Lower lobe of right lung (tissue), 2 donors: ENCODE measurements at regions not wholly inside any gene's neighbourhood (a gene's known extent, or its start where the extent isn't known, plus 50 kb on each side); places are given as distances from the start of the nearest gene placed in this dataset.

Experiments
- ATAC-seq, 2 donors: fragments of 200-7000 bp; cut with Tn5 transposase; one replicate each; pipeline ENCODE4 v1.9.1; 2020 to 2022; ENCODE audit warnings: mild to moderate bottlenecking in 2 of 2, moderate library complexity in 2 of 2
- DNase-seq: peaks from one replicate; pipeline ENCODE4 v3.0.0-alpha.2; 2020
- H3K27ac ChIP-seq: fragments of 200-600 bp; one replicate; pipeline ENCODE4 v1.8.0; 2022
- H3K27me3 ChIP-seq: fragments of 200-600 bp; one replicate; pipeline ENCODE4 v1.8.0; 2022; ENCODE audit warnings: low read depth
- H3K36me3 ChIP-seq: fragments of 200-600 bp; one replicate; pipeline ENCODE4 v1.8.0; 2022; ENCODE audit warnings: mild to moderate bottlenecking
- H3K4me1 ChIP-seq: fragments of 200-600 bp; one replicate; pipeline ENCODE4 v1.8.0; 2022
- H3K4me3 ChIP-seq: fragments of 200-600 bp; one replicate; pipeline ENCODE4 v1.8.0; 2022; ENCODE audit warnings: mild to moderate bottlenecking
- H3K9me3 ChIP-seq: fragments of 200-600 bp; one replicate; pipeline ENCODE4 v1.8.0; 2022
- intact Hi-C: fragments of 100-400 bp; cut with DNase I; formaldehyde crosslinking; loops from one replicate; pipeline ENCODE4 v1.11.0; 2022
- TF ChIP-seq, protein P1 (sequence below): fragments of 200-600 bp; IDR thresholded peaks from one replicate; pipeline ENCODE4 v1.8.0; 2022; ENCODE audit warnings: antibody characterized with exemption, mild to moderate bottlenecking
- donor health status: DM: no; HTN: yes; CAD: no; lungs with severe emphysema.

DNA sequence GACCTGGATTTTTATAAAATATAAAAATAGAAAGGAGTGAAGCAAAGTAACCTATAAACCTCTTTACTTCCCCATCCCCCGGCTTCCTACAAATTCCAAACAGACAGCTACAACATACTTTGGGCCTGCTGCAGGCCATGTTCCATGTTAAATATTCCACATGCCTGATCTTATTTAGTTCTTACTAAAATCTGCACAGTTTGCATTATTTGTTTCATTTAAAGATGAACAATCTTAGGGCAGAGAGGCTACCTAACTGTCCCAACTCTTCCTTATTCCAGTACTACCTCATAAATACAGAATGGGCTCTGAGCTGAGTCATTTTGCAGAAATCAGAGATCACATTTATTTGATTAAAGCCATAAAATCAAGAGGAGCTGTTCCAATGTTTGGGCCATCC, 665.0 kb downstream of the PDCD6IP start:
- no peak overlapping the region for H3K27ac ChIP-seq
- H3K27me3 ChIP-seq = no peaks in the 10 kb centered on the region
- DNase-seq (no peak), ATAC-seq (no peak)
- intact Hi-C loops = no loop called here
- H3K36me3 ChIP-seq = no peaks in the 10 kb centered on the region
- H3K4me3 ChIP-seq = no peak overlapping the region
- H3K4me1 ChIP-seq = no peaks in the 10 kb centered on the region
- peaks cover 16% of the 10 kb centered on the region for H3K9me3 ChIP-seq
- TF ChIP-seq, protein P1, sequence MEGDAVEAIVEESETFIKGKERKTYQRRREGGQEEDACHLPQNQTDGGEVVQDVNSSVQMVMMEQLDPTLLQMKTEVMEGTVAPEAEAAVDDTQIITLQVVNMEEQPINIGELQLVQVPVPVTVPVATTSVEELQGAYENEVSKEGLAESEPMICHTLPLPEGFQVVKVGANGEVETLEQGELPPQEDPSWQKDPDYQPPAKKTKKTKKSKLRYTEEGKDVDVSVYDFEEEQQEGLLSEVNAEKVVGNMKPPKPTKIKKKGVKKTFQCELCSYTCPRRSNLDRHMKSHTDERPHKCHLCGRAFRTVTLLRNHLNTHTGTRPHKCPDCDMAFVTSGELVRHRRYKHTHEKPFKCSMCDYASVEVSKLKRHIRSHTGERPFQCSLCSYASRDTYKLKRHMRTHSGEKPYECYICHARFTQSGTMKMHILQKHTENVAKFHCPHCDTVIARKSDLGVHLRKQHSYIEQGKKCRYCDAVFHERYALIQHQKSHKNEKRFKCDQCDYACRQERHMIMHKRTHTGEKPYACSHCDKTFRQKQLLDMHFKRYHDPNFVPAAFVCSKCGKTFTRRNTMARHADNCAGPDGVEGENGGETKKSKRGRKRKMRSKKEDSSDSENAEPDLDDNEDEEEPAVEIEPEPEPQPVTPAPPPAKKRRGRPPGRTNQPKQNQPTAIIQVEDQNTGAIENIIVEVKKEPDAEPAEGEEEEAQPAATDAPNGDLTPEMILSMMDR = no peak

GRCh38 chr3:34464646-34465045, 666.2 kb downstream of the PDCD6IP start:
- no peaks in the 10 kb centered on the region for H3K27me3 ChIP-seq
- no peaks in the 10 kb centered on the region for H3K4me1 ChIP-seq
- ATAC-seq (no peak), DNase-seq (no peak)
- no peak overlapping the region for H3K4me3 ChIP-seq
- H3K27ac ChIP-seq = no peak overlapping the region
- TF ChIP-seq, protein P1 = no peak
- intact Hi-C loops = no loop called here
- peaks cover 5% of the 10 kb centered on the region for H3K9me3 ChIP-seq
- no peaks in the 10 kb centered on the region for H3K36me3 ChIP-seq

- intact Hi-C loops = no loop called here
- Histone ChIP-seq H3K9me3 (no peaks in the 10 kb centered on the region), H3K27me3 (no peaks in the 10 kb centered on the region), H3K4me1 (no peaks in the 10 kb centered on the region), H3K36me3 (no peaks in the 10 kb centered on the region), H3K27ac (no peak overlapping the region), H3K4me3 (no peak overlapping the region)
- DNase-seq = no peak
- ATAC-seq = no peak
- TF ChIP-seq, protein P1 = no peak
Observed at GRCh38 chr3:34475851-34476250, 677.4 kb downstream of the PDCD6IP start.

DNA sequence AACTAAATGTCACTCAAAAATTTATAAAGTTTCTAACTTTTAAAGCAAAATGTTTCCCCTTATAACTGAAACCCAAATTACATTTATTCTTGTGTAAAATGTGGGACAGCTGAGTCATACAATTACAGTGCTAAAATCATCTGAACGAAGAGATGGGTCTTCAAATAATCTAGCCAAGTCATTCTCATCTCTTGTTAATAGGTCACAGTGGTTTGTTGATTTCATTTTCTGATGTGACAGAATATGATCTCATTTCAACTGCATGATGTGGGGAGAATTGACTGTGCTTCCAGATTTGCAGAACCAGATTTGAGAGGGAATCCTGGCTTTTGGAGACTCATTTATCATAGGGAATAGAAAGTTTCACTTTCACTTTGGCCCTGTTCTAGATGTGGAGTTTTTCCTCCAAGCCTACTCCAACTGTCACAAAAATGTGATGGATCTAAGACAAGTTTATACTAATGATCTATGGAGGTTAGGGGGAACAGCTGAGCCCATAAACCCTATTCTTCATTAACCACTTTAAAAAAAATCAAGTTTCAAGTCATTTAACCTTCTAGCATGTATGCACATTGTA, 685.0 kb downstream of the PDCD6IP start:
- H3K4me3 ChIP-seq = peak overlapping the region; percentile 17
- DNase-seq (no peak), ATAC-seq (no peak)
- TF ChIP-seq, protein P1 = no peak
- no peaks in the 10 kb centered on the region for H3K36me3 ChIP-seq
- no peaks in the 10 kb centered on the region for H3K27me3 ChIP-seq
- H3K4me1 ChIP-seq = no peaks in the 10 kb centered on the region
- no peak overlapping the region for H3K27ac ChIP-seq
- H3K9me3 ChIP-seq = no peaks in the 10 kb centered on the region
- intact Hi-C loops = no loop called here

DNA sequence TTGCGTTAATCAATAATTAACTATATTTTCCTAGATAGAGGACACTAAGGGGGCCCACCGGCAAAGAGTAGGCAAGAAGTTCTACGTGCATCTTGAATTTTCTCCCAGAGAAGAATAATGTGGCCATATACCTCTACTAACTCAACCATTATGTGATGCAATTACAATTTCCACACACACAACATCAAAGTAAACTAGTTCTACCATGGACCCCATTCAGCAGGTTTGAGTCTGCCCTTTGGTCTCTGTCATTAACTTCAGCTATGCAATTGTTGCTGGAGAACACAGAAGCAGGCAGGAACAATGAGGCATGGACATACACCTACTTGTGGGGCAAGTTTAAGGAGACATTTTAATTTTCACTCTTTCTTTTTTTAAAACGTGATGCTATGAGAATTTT, 705.9 kb downstream of the PDCD6IP start:
- H3K27me3 ChIP-seq = no peaks in the 10 kb centered on the region
- no peaks in the 10 kb centered on the region for H3K4me1 ChIP-seq
- DNase-seq (no peak), ATAC-seq (no peak)
- no peaks in the 10 kb centered on the region for H3K9me3 ChIP-seq
- no peak overlapping the region for H3K4me3 ChIP-seq
- TF ChIP-seq, protein P1 = no peak
- no peaks in the 10 kb centered on the region for H3K36me3 ChIP-seq
- no peak overlapping the region for H3K27ac ChIP-seq
- intact Hi-C loops = no loop called here

GRCh38 chr3:34504775-34505174, 706.3 kb downstream of the PDCD6IP start:
- intact Hi-C loops = no loop called here
- H3K36me3 ChIP-seq = no peaks in the 10 kb centered on the region
- no peak for DNase-seq
- H3K9me3 ChIP-seq = no peaks in the 10 kb centered on the region
- no peaks in the 10 kb centered on the region for H3K4me1 ChIP-seq
- H3K27me3 ChIP-seq = no peaks in the 10 kb centered on the region
- H3K27ac ChIP-seq = no peak overlapping the region
- TF ChIP-seq, protein P1 = no peak
- no peak for ATAC-seq
- H3K4me3 ChIP-seq = no peak overlapping the region
